HG02678 (cell line): ENCODE measurements at regions not wholly inside any gene's neighbourhood (a gene's known extent, or its start where the extent isn't known, plus 50 kb on each side); places are given as distances from the start of the nearest gene placed in this dataset.

Experiments
- ATAC-seq: cut with Tn5 transposase; IDR thresholded peaks from one replicate; pipeline ENCODE4 v1.9.1; 2021; ENCODE audit warnings: mild to moderate bottlenecking, moderate library complexity; ENCODE audit not compliant: unreplicated experiment

DNA sequence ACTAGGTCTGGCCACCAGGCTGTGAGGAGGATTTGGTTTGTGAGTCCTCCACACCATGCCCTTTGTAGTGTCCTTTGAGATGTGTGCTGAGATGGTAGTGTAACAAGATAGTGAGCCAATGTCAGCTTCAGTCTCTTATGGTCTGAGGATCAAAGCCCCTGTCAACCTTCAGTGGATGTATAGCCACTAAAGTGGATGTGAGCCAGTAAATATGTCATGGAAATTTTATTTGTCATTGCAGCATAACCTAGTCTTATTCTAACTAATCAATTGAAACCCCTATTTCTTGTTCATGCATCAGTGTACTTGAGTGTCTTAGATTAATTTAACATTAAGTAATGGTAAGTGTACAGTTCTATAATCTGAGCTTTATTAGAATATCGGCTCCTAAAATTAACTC, 51.0 kb upstream of the WAC start:
- ATAC-seq: no peak
